ENCODE measurements at regions not wholly inside any gene's neighbourhood (a gene's known extent, or its start where the extent isn't known, plus 50 kb on each side); places are given as distances from the start of the nearest gene placed in this dataset.

GRCh38 chr4:111502626-111503025, 642.6 kb upstream of the FAM241A start:
- TF ChIP-seq CTCF (conservative IDR thresholded peaks at IDR 0.05 in 1 of 2, IDR thresholded peaks at IDR 0.05 in 1 of 2; ENCODE audit: extremely low read depth in 1 of 2, insufficient read depth in 1 of 2, low read depth in 1 of 2, low read length in 2 of 2) (no peak), EZH2 (IDR thresholded peaks at IDR 0.05; ENCODE audit: borderline replicate concordance, low read length) (no peak)

Measured in mammary epithelial cell (primary cell).